ENCODE measurements at regions not wholly inside any gene's neighbourhood (a gene's known extent, or its start where the extent isn't known, plus 50 kb on each side); places are given as distances from the start of the nearest gene placed in this dataset.

DNA sequence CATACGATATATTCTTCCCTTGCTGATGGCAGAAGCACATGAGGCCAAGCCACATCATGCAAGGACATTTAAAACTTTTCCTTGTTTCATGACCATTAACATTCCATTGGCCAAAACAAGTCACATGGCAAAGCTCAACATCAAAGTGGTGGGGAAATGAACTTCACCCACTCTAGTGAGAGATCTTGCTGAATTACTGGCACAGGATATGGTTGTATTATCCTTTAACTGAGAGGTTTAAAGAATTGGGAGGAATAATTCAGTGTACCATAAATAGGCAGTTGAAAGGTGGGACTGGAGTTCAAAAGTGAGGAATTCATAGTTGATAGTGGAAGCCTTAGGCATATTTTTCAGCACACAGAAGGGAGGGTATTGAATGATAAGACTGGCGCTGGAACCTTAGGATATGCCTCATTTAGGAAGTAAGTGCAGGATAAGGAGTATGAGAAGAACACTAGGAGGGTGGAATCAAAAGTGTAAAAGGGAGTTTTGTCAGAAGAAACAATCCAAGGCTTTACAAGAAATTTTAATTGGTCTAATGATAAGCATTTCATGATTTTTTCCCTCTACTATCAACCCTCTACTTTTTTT, 398.8 kb downstream of the C12orf75 start:
- Histone ChIP-seq H3K4me2 (ENCODE audit: low read depth, low read length) (no peak overlapping the region), H3K9ac (ENCODE audit: insufficient read depth, low read depth, low read length) (no peak overlapping the region), H3K27ac (ENCODE audit: extremely low read length, insufficient read depth, low read length) (no peak overlapping the region), H4K20me1 (ENCODE audit: insufficient read depth, low read length) (no peaks in the 10 kb centered on the region), H3K27me3 (ENCODE audit: control insufficient read depth in 1 of 2, insufficient read depth in 2 of 2, low read length in 2 of 2) (no peaks in the 10 kb centered on the region), H2AFZ (ENCODE audit: low read length) (no peak overlapping the region), H3K36me3 (replicated peaks in 1 of 2; ENCODE audit: control insufficient read depth in 1 of 2, insufficient read depth in 2 of 2, low read length in 2 of 2) (no peaks in the 10 kb centered on the region), H3K4me3 (replicated peaks in 1 of 3; ENCODE audit: insufficient read depth in 1 of 3, low read depth in 2 of 3, low read length in 3 of 3) (no peak overlapping the region), H3K79me2 (ENCODE audit: insufficient read depth, low read length) (no peaks in the 10 kb centered on the region), H3K9me3 (ENCODE audit: low read length) (no peaks in the 10 kb centered on the region), H3K4me1 (ENCODE audit: insufficient read depth, low read length) (no peaks in the 10 kb centered on the region)
- no TSS peak for BruUV-seq (replicated peaks)
- intact Hi-C loops (cut with micrococcal nuclease; ENCODE audit: unreplicated experiment) = no loop called here
- in situ Hi-C loops (cut with HindIII; ENCODE audit: extremely low pct_ligation_motif_present, low pct_unique_long_range_greater_than_20kb) = no loop called here
- ATAC-seq (no peak), FAIRE-seq (no peak), DNase-seq (ENCODE audit: low spot score) (no peak)
- 23% methylated on average over 2 of the region's 2 CpGs for WGBS (ENCODE audit: low lambda C conversion rate)
- CTCF ChIA-PET (ENCODE audit: low intra/inter-chr PET ratio, low total read pairs) = no interaction called here
- no peak for TF ChIP-seq ZNF331 (CRISPR knock-in tag; IDR thresholded peaks at IDR 0.05)
- no peak for TF ChIP-seq SP140L (CRISPR knock-in tag; IDR thresholded peaks at IDR 0.05; ENCODE audit: borderline replicate concordance)
- TF ChIP-seq TGIF2 (CRISPR knock-in tag; IDR thresholded peaks at IDR 0.05) = no peak
- no peak for TF ChIP-seq PAWR (CRISPR knock-in tag; IDR thresholded peaks at IDR 0.05; ENCODE audit: borderline replicate concordance)
- TF ChIP-seq, protein P1, sequence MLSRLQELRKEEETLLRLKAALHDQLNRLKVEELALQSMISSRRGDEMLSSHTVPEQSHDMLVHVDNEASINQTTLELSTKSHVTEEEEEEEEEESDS (CRISPR knock-in tag; IDR thresholded peaks at IDR 0.05; ENCODE audit: borderline replicate concordance) = no peak
- TF ChIP-seq JARID2 (CRISPR knock-in tag; IDR thresholded peaks at IDR 0.05; ENCODE audit: insufficient replicate concordance) = no peak
- POLR2A ChIA-PET = no interaction called here

DNA sequence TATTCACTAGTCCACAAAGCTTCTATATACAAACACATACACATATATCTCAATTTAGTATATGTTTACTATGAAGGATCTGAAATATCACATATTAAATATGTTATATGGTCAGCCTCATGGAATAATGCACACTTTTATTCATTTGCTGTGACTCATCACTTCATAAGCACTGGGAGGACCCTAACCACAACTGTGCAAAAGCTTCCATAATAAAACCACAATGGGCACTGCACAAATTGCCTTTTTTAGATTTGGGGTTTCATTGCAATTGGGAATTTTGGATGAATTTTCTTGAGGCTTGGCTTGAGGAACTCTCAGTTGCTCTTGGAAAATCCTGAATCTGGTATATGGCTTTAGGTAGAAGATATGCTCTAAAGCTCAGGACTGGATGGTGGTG, 399.4 kb downstream of the C12orf75 start:
- TF ChIP-seq TBL1XR1 (IDR thresholded peaks at IDR 0.05; ENCODE audit: borderline replicate concordance, low read length, partially characterized antibody) (no peak), ZBTB3 (CRISPR knock-in tag; IDR thresholded peaks at IDR 0.05; ENCODE audit: borderline replicate concordance, low read depth) (no peak), DNMT1 (CRISPR knock-in tag; IDR thresholded peaks at IDR 0.05) (no peak)
- ChIA-PET POLR2A (no interaction called here), CTCF (ENCODE audit: low intra/inter-chr PET ratio, low total read pairs) (no interaction called here)
- ATAC-seq = no peak
- H3K4me3 ChIP-seq (replicated peaks in 1 of 3; ENCODE audit: insufficient read depth in 1 of 3, low read depth in 2 of 3, low read length in 3 of 3) = no peak overlapping the region
- BruUV-seq (replicated peaks) = no TSS peak
- H4K20me1 ChIP-seq (ENCODE audit: insufficient read depth, low read length) = no peaks in the 10 kb centered on the region
- H3K27ac ChIP-seq (ENCODE audit: extremely low read length, insufficient read depth, low read length) = no peak overlapping the region
- intact Hi-C loops (cut with micrococcal nuclease; ENCODE audit: unreplicated experiment) = no loop called here
- no peak overlapping the region for H3K4me2 ChIP-seq (ENCODE audit: low read depth, low read length)
- no peak overlapping the region for H2AFZ ChIP-seq (ENCODE audit: low read length)
- H3K79me2 ChIP-seq (ENCODE audit: insufficient read depth, low read length) = no peaks in the 10 kb centered on the region
- in situ Hi-C loops (cut with HindIII; ENCODE audit: extremely low pct_ligation_motif_present, low pct_unique_long_range_greater_than_20kb) = no loop called here
- H3K36me3 ChIP-seq (replicated peaks in 1 of 2; ENCODE audit: control insufficient read depth in 1 of 2, insufficient read depth in 2 of 2, low read length in 2 of 2) = no peaks in the 10 kb centered on the region
- no peak for DNase-seq (ENCODE audit: low spot score)
- no peaks in the 10 kb centered on the region for H3K4me1 ChIP-seq (ENCODE audit: insufficient read depth, low read length)
- no peak for FAIRE-seq
- H3K9ac ChIP-seq (ENCODE audit: insufficient read depth, low read depth, low read length) = no peak overlapping the region
- no peaks in the 10 kb centered on the region for H3K27me3 ChIP-seq (ENCODE audit: control insufficient read depth in 1 of 2, insufficient read depth in 2 of 2, low read length in 2 of 2)
- H3K9me3 ChIP-seq (ENCODE audit: low read length) = no peaks in the 10 kb centered on the region
